ENCODE measurements at regions not wholly inside any gene's neighbourhood (a gene's known extent, or its start where the extent isn't known, plus 50 kb on each side); places are given as distances from the start of the nearest gene placed in this dataset.
"Not testable (repeated sequence)": the region's sequence is repeated elsewhere in the genome, so short reads cannot be mapped to it uniquely, and the experiment has no call there.

- Histone ChIP-seq H3K9me3 (no peaks in the 10 kb centered on the region), H3K36me3 (no peaks in the 10 kb centered on the region), H3K27ac (no peak overlapping the region), H3K27me3 (no peaks in the 10 kb centered on the region), H3K4me1 (no peaks in the 10 kb centered on the region), H3K4me3 (no peak overlapping the region)
- 89% methylated on average over 1 of the region's 1 CpG for WGBS
- TF ChIP-seq POLR2AphosphoS5 (IDR thresholded peaks at IDR 0.05) (no peak), EP300 (IDR thresholded peaks at IDR 0.05) (no peak), CTCF (IDR thresholded peaks at IDR 0.05) (no peak), POLR2A (IDR thresholded peaks at IDR 0.05) (no peak)
- DNase-seq (ENCODE audit: low spot score in 2 of 2) = no peak
Measured at GRCh38 chr4:162838671-162839070, 328.0 kb downstream of the NAF1 start.

GRCh38 chr4:162837679-162838078 lies 329.0 kb downstream of the NAF1 start:
- WGBS = 63% methylated on average over 1 of the region's 1 CpG
- Histone ChIP-seq H3K27me3 (no peaks in the 10 kb centered on the region), H3K9me3 (no peaks in the 10 kb centered on the region), H3K27ac (no peak overlapping the region), H3K36me3 (no peaks in the 10 kb centered on the region), H3K4me1 (no peaks in the 10 kb centered on the region), H3K4me3 (no peak overlapping the region)
- TF ChIP-seq EP300 (IDR thresholded peaks at IDR 0.05) (no peak), CTCF (IDR thresholded peaks at IDR 0.05) (no peak), POLR2AphosphoS5 (IDR thresholded peaks at IDR 0.05) (no peak), POLR2A (IDR thresholded peaks at IDR 0.05) (no peak)
- DNase-seq (ENCODE audit: low spot score in 2 of 2) = no peak

- Histone ChIP-seq H3K27me3 (no peaks in the 10 kb centered on the region), H3K9me3 (no peaks in the 10 kb centered on the region), H3K36me3 (no peaks in the 10 kb centered on the region), H3K4me3 (no peak overlapping the region), H3K4me1 (no peaks in the 10 kb centered on the region), H3K27ac (no peak overlapping the region)
- TF ChIP-seq EP300 (IDR thresholded peaks at IDR 0.05) = no peak
- DNase-seq (ENCODE audit: low spot score in 2 of 2) = no peak
- WGBS = 41% methylated on average over 1 of the region's 1 CpG
Measured at GRCh38 chr4:162837241-162837640, 329.4 kb downstream of the NAF1 start.

GRCh38 chr4:162836773-162837172 lies 329.9 kb downstream of the NAF1 start:
- no peaks in the 10 kb centered on the region for H3K27me3 ChIP-seq
- no peak for DNase-seq (ENCODE audit: low spot score in 2 of 2)
- no peaks in the 10 kb centered on the region for H3K9me3 ChIP-seq
- H3K27ac ChIP-seq = no peak overlapping the region
- H3K36me3 ChIP-seq = no peaks in the 10 kb centered on the region
- no peak overlapping the region for H3K4me3 ChIP-seq
- no peaks in the 10 kb centered on the region for H3K4me1 ChIP-seq
- WGBS = 52% methylated on average over 2 of the region's 2 CpGs
- TF ChIP-seq POLR2AphosphoS5 (IDR thresholded peaks at IDR 0.05) (no peak), CTCF (IDR thresholded peaks at IDR 0.05) (no peak), POLR2A (IDR thresholded peaks at IDR 0.05) (no peak), EP300 (IDR thresholded peaks at IDR 0.05) (no peak)

GRCh38 chr4:162836258-162836657 lies 330.4 kb downstream of the NAF1 start:
- not testable (repeated sequence) for H3K9me3 ChIP-seq; H3K27ac ChIP-seq; H3K4me3 ChIP-seq; DNase-seq (ENCODE audit: low spot score in 2 of 2); H3K36me3 ChIP-seq; H3K4me1 ChIP-seq; H3K27me3 ChIP-seq
- 93% methylated on average over 6 of the region's 6 CpGs for WGBS

- H3K36me3 ChIP-seq = no peaks in the 10 kb centered on the region
- no peaks in the 10 kb centered on the region for H3K9me3 ChIP-seq
- no peak for TF ChIP-seq EP300 (IDR thresholded peaks at IDR 0.05)
- no peak for TF ChIP-seq POLR2AphosphoS5 (IDR thresholded peaks at IDR 0.05)
- no peak for TF ChIP-seq POLR2A (IDR thresholded peaks at IDR 0.05)
- TF ChIP-seq CTCF (IDR thresholded peaks at IDR 0.05) = no peak
- H3K27ac ChIP-seq = no peak overlapping the region
- WGBS = 95% methylated on average over 3 of the region's 3 CpGs
- H3K4me1 ChIP-seq = no peaks in the 10 kb centered on the region
- DNase-seq (ENCODE audit: low spot score in 2 of 2) = no peak
- H3K4me3 ChIP-seq = no peak overlapping the region
- no peaks in the 10 kb centered on the region for H3K27me3 ChIP-seq
Measured at GRCh38 chr4:162830899-162831298, 335.8 kb downstream of the NAF1 start.

- peaks cover 11% of the 10 kb centered on the region for H3K9me3 ChIP-seq
- not testable (repeated sequence) for H3K36me3 ChIP-seq; H3K4me3 ChIP-seq; H3K4me1 ChIP-seq; H3K27me3 ChIP-seq; H3K27ac ChIP-seq; DNase-seq (ENCODE audit: low spot score in 2 of 2)
- WGBS = 92% methylated on average over 9 of the region's 9 CpGs
Measured at GRCh38 chr4:162817374-162817773, 349.3 kb downstream of the NAF1 start.
